ENCODE measurements at regions not wholly inside any gene's neighbourhood (a gene's known extent, or its start where the extent isn't known, plus 50 kb on each side); places are given as distances from the start of the nearest gene placed in this dataset.

DNA sequence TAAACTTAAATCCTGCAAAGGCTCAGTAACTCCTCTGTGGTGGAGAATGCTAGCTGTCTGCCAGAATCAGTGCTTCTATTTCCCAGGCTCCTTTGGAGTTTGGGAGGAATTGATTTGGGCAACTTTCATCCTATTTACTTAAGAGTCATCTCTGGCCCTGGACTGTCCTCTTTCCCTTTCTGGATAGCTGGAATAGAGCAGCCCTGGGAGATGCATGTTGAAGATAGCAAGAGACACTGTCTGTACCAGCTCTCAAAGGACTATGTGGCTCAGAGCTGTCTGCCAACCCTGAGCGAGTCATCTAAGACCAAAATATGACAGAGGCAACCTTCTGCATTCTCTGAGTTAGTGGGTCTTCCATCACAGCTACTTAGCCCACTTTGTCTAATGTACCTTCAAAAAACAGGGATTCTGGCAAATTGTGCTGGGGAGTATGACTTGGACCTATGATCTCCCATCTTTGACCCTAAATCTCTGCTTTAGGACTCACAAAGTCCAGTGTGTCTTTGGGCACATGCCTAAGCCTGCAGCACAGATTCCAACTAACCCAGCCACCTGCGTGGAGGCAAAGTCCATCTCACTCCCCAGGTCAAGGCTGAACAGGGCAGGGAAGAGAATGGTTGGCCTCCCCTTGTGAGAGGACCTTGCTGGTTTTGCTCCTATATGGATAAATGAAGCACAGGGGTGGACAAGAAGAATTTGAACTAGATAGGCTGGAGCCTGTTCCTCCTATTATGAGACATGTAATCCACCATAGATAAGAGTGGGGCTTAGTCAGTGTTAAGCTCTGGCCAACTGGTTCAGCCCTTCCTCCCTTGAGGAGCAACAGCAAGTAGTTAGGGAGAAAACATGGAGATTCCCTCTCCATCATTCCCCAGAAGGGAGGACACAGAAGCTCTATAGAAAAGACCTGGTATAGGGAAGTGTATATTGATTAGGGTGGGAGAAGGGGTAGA, 99.1 kb upstream of the PELI1 start:
- Histone ChIP-seq H3K36me3 (no peaks in the 10 kb centered on the region), H3K9me3 (no peaks in the 10 kb centered on the region)
- intact Hi-C loops (cut with DNase I): no loop called here

DNA sequence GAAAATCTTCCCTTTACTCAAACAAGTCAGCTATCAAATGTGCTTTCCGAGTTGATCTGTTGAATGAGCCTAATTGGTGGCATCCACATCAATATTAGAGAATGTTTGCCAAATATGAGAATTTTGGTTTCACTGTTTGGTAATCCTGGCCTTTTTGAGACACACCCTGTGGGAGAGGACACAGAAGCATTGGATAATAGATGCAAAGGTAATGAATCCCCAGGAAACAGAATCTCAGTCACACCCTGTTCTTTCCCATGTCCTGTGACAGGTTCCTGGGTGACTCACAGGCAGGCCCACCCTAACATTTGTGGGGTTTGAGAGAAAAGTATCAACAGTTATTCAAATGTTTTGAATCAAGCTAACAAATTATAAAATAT, 99.8 kb upstream of the PELI1 start:
- intact Hi-C loops (cut with DNase I): no loop called here
- H3K27ac ChIP-seq: no peak overlapping the region
- no peaks in the 10 kb centered on the region for H3K4me1 ChIP-seq

More for the DNA sequence above, 99.1 kb upstream of the PELI1 start:
- no peak overlapping the region for H3K4me3 ChIP-seq
- H3K27ac ChIP-seq: no peak overlapping the region
- H3K4me1 ChIP-seq: no peaks in the 10 kb centered on the region
- no peaks in the 10 kb centered on the region for H3K27me3 ChIP-seq
- TF ChIP-seq POLR2A (IDR thresholded peaks at IDR 0.05) (no peak), POLR2AphosphoS5 (IDR thresholded peaks at IDR 0.05; ENCODE audit: insufficient read depth in 1 of 2, low read depth in 1 of 2) (no peak), CTCF (IDR thresholded peaks at IDR 0.05) (no peak)
- DNase-seq (ENCODE audit: extremely low spot score in 2 of 2): no peak

GRCh38 chr2:64245631-64246030, 101.4 kb upstream of the PELI1 start:
- H3K4me3 ChIP-seq: no peak overlapping the region
- TF ChIP-seq POLR2A (IDR thresholded peaks at IDR 0.05): no peak
- TF ChIP-seq CTCF (IDR thresholded peaks at IDR 0.05): no peak
- no peak for TF ChIP-seq POLR2AphosphoS5 (IDR thresholded peaks at IDR 0.05; ENCODE audit: insufficient read depth in 1 of 2, low read depth in 1 of 2)
- H3K9me3 ChIP-seq: no peaks in the 10 kb centered on the region
- H3K36me3 ChIP-seq: no peaks in the 10 kb centered on the region
- H3K27me3 ChIP-seq: no peaks in the 10 kb centered on the region
- H3K4me1 ChIP-seq: no peaks in the 10 kb centered on the region
- intact Hi-C loops (cut with DNase I): no loop called here
- DNase-seq (ENCODE audit: extremely low spot score in 2 of 2): no peak
- no peak overlapping the region for H3K27ac ChIP-seq

More for the DNA sequence above, 99.8 kb upstream of the PELI1 start:
- no peaks in the 10 kb centered on the region for H3K9me3 ChIP-seq
- H3K27me3 ChIP-seq: no peaks in the 10 kb centered on the region
- TF ChIP-seq CTCF (IDR thresholded peaks at IDR 0.05): no peak
- no peak for TF ChIP-seq POLR2A (IDR thresholded peaks at IDR 0.05)
- no peak for TF ChIP-seq POLR2AphosphoS5 (IDR thresholded peaks at IDR 0.05; ENCODE audit: insufficient read depth in 1 of 2, low read depth in 1 of 2)
- H3K36me3 ChIP-seq: no peaks in the 10 kb centered on the region
- H3K4me3 ChIP-seq: no peak overlapping the region
- no peak for DNase-seq (ENCODE audit: extremely low spot score in 2 of 2)

GRCh38 chr2:64246962-64247361, 102.7 kb upstream of the PELI1 start:
- DNase-seq (ENCODE audit: extremely low spot score in 2 of 2): no peak
- Histone ChIP-seq H3K4me1 (no peaks in the 10 kb centered on the region), H3K27ac (no peak overlapping the region), H3K27me3 (no peaks in the 10 kb centered on the region), H3K4me3 (no peak overlapping the region), H3K36me3 (no peaks in the 10 kb centered on the region), H3K9me3 (no peaks in the 10 kb centered on the region)
- no peak for TF ChIP-seq POLR2AphosphoS5 (IDR thresholded peaks at IDR 0.05; ENCODE audit: insufficient read depth in 1 of 2, low read depth in 1 of 2)
- TF ChIP-seq POLR2A (IDR thresholded peaks at IDR 0.05): no peak
- no peak for TF ChIP-seq CTCF (IDR thresholded peaks at IDR 0.05)
- intact Hi-C loops (cut with DNase I): no loop called here

GRCh38 chr2:64249426-64249825, 105.2 kb upstream of the PELI1 start:
- no peak overlapping the region for H3K27ac ChIP-seq
- TF ChIP-seq POLR2AphosphoS5 (IDR thresholded peaks at IDR 0.05; ENCODE audit: insufficient read depth in 1 of 2, low read depth in 1 of 2) (no peak), CTCF (IDR thresholded peaks at IDR 0.05) (no peak), POLR2A (IDR thresholded peaks at IDR 0.05) (no peak)
- no peaks in the 10 kb centered on the region for H3K9me3 ChIP-seq
- no peaks in the 10 kb centered on the region for H3K27me3 ChIP-seq
- no peak overlapping the region for H3K4me3 ChIP-seq
- intact Hi-C loops (cut with DNase I): no loop called here
- no peaks in the 10 kb centered on the region for H3K4me1 ChIP-seq
- no peak for DNase-seq (ENCODE audit: extremely low spot score in 2 of 2)
- no peaks in the 10 kb centered on the region for H3K36me3 ChIP-seq
